ENCODE measurements at regions not wholly inside any gene's neighbourhood (a gene's known extent, or its start where the extent isn't known, plus 50 kb on each side); places are given as distances from the start of the nearest gene placed in this dataset.

GRCh38 chr12:80045594-80045993 is 53.7 kb upstream of the OTOGL start:
- Histone ChIP-seq H3K4me3 (no peak overlapping the region), H3K36me3 (no peaks in the 10 kb centered on the region), H3K4me1 (no peaks in the 10 kb centered on the region), H3K9me3 (no peaks in the 10 kb centered on the region), H3K27ac (no peak overlapping the region), H3K27me3 (no peaks in the 10 kb centered on the region)
- TF ChIP-seq POLR2A (IDR thresholded peaks at IDR 0.05) = no peak
- DNase-seq = no peak
- intact Hi-C loops (cut with DNase I; ENCODE audit: low total_unique reads) = no loop called here

DNA sequence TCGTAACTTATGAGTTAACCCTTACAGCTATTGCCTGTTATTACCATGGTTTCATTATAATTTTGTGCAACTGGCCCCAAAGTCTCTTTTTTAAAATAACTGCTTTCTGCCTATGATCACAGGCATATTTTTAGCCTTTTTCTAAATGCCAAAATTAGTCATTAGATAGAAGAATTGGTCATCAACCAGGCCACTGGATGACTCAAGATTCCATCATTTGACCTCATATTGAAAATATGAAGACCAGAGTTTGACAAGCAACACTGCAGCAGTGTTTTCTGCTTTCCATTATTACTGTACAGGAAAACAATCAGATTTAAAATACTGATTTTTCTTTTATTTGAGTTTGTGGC is 54.7 kb upstream of the OTOGL start:
- Histone ChIP-seq H3K27me3 (no peaks in the 10 kb centered on the region), H3K36me3 (no peaks in the 10 kb centered on the region), H3K4me1 (no peaks in the 10 kb centered on the region), H3K9me3 (no peaks in the 10 kb centered on the region), H3K27ac (no peak overlapping the region), H3K4me3 (no peak overlapping the region)
- intact Hi-C loops (cut with DNase I; ENCODE audit: low total_unique reads) = no loop called here
- TF ChIP-seq, protein P1, sequence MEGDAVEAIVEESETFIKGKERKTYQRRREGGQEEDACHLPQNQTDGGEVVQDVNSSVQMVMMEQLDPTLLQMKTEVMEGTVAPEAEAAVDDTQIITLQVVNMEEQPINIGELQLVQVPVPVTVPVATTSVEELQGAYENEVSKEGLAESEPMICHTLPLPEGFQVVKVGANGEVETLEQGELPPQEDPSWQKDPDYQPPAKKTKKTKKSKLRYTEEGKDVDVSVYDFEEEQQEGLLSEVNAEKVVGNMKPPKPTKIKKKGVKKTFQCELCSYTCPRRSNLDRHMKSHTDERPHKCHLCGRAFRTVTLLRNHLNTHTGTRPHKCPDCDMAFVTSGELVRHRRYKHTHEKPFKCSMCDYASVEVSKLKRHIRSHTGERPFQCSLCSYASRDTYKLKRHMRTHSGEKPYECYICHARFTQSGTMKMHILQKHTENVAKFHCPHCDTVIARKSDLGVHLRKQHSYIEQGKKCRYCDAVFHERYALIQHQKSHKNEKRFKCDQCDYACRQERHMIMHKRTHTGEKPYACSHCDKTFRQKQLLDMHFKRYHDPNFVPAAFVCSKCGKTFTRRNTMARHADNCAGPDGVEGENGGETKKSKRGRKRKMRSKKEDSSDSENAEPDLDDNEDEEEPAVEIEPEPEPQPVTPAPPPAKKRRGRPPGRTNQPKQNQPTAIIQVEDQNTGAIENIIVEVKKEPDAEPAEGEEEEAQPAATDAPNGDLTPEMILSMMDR (IDR thresholded peaks at IDR 0.05) = no peak
- TF ChIP-seq POLR2A (IDR thresholded peaks at IDR 0.05) = no peak
- DNase-seq = no peak

DNA sequence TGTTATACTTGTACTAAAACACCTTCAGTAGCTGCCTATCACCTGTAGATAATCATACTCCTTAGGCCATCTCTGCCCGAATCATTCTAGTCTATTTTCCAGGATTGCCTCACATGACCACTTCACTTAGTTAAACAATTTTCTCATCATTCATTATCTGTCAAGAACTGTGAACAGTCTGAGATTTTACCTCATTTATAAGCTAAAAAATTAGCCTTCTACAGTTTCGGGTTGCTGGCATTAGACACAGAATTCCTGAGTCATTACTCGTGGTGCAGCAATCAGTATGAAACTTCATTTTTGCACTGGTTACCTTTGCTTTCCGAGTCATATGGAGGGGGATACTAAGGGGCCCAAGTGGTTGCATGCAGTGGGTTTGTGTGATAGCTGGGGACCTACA is 57.6 kb upstream of the OTOGL start:
- Histone ChIP-seq H3K4me1 (no peaks in the 10 kb centered on the region), H3K4me3 (no peak overlapping the region), H3K36me3 (no peaks in the 10 kb centered on the region), H3K9me3 (no peaks in the 10 kb centered on the region), H3K27ac (peak overlapping the region in 1 of 2 donors; percentile 21), H3K27me3 (no peaks in the 10 kb centered on the region)
- TF ChIP-seq, protein P1 (IDR thresholded peaks at IDR 0.05) = no peak
- TF ChIP-seq POLR2A (IDR thresholded peaks at IDR 0.05) = no peak
- no peak for DNase-seq
- intact Hi-C loops (cut with DNase I; ENCODE audit: low total_unique reads) = no loop called here

DNA sequence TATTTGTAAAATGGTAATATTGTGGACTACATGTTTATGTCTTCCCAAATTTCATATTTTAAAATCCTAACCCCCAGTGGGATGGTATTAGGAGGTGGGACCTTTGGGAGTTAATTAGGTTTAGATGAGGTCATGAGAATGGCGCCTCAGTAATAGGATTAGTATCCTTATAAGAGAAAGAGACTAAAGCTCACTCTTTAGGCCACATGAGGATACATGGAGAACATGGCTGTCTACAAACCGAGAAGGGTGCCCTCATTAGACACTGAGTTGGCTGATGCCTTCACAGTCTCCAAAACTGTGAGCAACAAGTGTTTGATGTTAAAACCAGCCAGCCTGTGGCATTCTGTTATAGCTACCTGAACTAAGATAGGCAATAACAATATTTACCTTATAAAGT is 58.3 kb upstream of the OTOGL start:
- TF ChIP-seq, protein P1 (IDR thresholded peaks at IDR 0.05) = no peak
- no peak for TF ChIP-seq POLR2A (IDR thresholded peaks at IDR 0.05)
- no peak overlapping the region for H3K27ac ChIP-seq
- no peaks in the 10 kb centered on the region for H3K4me1 ChIP-seq
- H3K9me3 ChIP-seq = no peaks in the 10 kb centered on the region
- intact Hi-C loops (cut with DNase I; ENCODE audit: low total_unique reads) = no loop called here
- DNase-seq = no peak
- no peaks in the 10 kb centered on the region for H3K27me3 ChIP-seq
- H3K36me3 ChIP-seq = no peaks in the 10 kb centered on the region
- no peak overlapping the region for H3K4me3 ChIP-seq

GRCh38 chr12:80040075-80040738 is 59.1 kb upstream of the OTOGL start:
- H3K27ac ChIP-seq = no peak overlapping the region
- intact Hi-C loops (cut with DNase I; ENCODE audit: low total_unique reads) = no loop called here

More at GRCh38 chr12:80040075-80040738, 59.1 kb upstream of the OTOGL start:
- no peaks in the 10 kb centered on the region for H3K36me3 ChIP-seq
- no peak overlapping the region for H3K4me3 ChIP-seq
- H3K4me1 ChIP-seq = no peaks in the 10 kb centered on the region
- DNase-seq = no peak
- H3K27me3 ChIP-seq = no peaks in the 10 kb centered on the region
- no peak for TF ChIP-seq POLR2A (IDR thresholded peaks at IDR 0.05)
- TF ChIP-seq, protein P1 (IDR thresholded peaks at IDR 0.05) = no peak
- no peaks in the 10 kb centered on the region for H3K9me3 ChIP-seq

Measured in uterus (tissue), 3 donors.